Transverse colon (tissue), 4 donors: ENCODE measurements at regions not wholly inside any gene's neighbourhood (a gene's known extent, or its start where the extent isn't known, plus 50 kb on each side); places are given as distances from the start of the nearest gene placed in this dataset.

ENCODE experiments used
- DNase-seq: peaks from one replicate; pipeline ENCODE4 v3.0.0-alpha.2; 2019
- H3K27ac ChIP-seq, 4 donors: fragments of 200-600 bp; sonication (generic); 2 replicates each; pipeline ENCODE4 v1.5.1; 2016 to 2018; ENCODE audit warnings: inconsistent platforms in 4 of 4
- H3K27me3 ChIP-seq: fragments of 200-600 bp; sonication (generic); 2 replicates; pipeline ENCODE4 v1.5.1; 2017; ENCODE audit warnings: inconsistent platforms
- H3K36me3 ChIP-seq, 4 donors: fragments of 200-600 bp; sonication (generic); 2 replicates each; pipeline ENCODE4 v1.5.1; 2017 to 2019; ENCODE audit warnings: inconsistent platforms in 4 of 4
- H3K4me1 ChIP-seq, 4 donors: fragments of 200-600 bp; sonication (generic); 2 replicates each; pipeline ENCODE4 v1.5.1; 2017 to 2020; ENCODE audit warnings: inconsistent platforms in 4 of 4
- H3K4me3 ChIP-seq, 4 donors: fragments of 200-600 bp; sonication (generic); 1 replicate in 1 of 4; 2 replicates in 3 of 4; pipeline versions ENCODE4 v1.5.1 to v1.6.1; 2017 to 2019; ENCODE audit warnings: inconsistent platforms in 4 of 4
- H3K9me3 ChIP-seq, 2 donors: fragments of 200-600 bp; sonication (generic); 2 replicates each; pipeline ENCODE4 v1.5.1; 2017 to 2019; ENCODE audit warnings: inconsistent platforms in 2 of 2
- EP300 ChIP-seq: sonication (generic); formaldehyde crosslinking; IDR thresholded peaks from one replicate; pipeline ENCODE4 v1.6.1; 2017; ENCODE audit warnings: antibody characterized with exemption, low read depth
- POLR2A ChIP-seq: fragments of 450-650 bp; IDR thresholded peaks from one replicate; pipeline ENCODE4 v1.6.1; 2016; ENCODE audit warnings: antibody characterized with exemption, mild to moderate bottlenecking, moderate library complexity
- POLR2AphosphoS5 ChIP-seq, 3 donors: sonication (generic); formaldehyde crosslinking; IDR thresholded peaks; one replicate each; pipeline ENCODE4 v1.6.1; 2016; ENCODE audit warnings: antibody characterized with exemption in 3 of 3
- WGBS, 2 donors: methylation state at CpG; one replicate each; pipeline ENCODE4 v1.1.5; 2018; ENCODE audit warnings: low coverage in 1 of 2; 5-methylcytosine and 5-hydroxymethylcytosine counted together
- in situ Hi-C, 4 donors: fragments of 200-750 bp; cut with MboI; loops; one replicate each; pipeline versions ENCODE4 v1.15.0 to v1.15.1; 2017; ENCODE audit warnings: low sequenced_read_pairs in 3 of 4, low pct_ligation_motif_present in 1 of 4, low pct_unique_long_range_greater_than_20kb in 1 of 4
- intact Hi-C: fragments of 100-400 bp; cut with DNase I; formaldehyde crosslinking; loops from one replicate; pipeline ENCODE4 v1.15.1; 2023; ENCODE audit warnings: low total_unique reads
- TF ChIP-seq, protein P1 (sequence below), 5 experiments: fragments of 200-600 bp in 3 of 5; fragments of 450-650 bp in 2 of 5; sonication (generic) in 3 of 5; IDR thresholded peaks; 1 replicate in 2 of 5; 2 replicates in 3 of 5; pipeline ENCODE4 v1.5.1; 2016 to 2017; ENCODE audit warnings: antibody characterized with exemption in 5 of 5, inconsistent platforms in 3 of 5, mild to moderate bottlenecking in 2 of 5, moderate library complexity in 1 of 5

DNA sequence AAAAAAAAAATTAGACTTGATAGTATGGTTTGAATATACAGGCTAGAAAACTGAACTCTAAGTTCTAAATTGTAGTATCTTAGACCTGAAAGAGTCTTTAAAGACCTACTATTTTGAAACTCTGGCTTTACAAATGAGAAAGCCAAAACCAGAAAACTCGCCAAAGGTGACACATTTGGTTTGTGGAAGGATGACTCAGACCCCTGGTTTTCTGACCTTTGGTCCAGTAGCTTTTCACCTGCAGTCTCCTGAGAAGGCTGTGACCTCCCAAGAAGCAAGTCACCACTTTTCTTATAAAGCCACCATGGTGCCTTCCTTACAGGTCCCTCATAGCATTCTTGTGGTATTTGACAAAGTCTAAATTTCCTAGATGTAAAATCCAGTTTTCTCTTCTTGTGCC lies 102.1 kb upstream of the CEP78 start:
- 60 to 76% methylated on average over 1 of the region's 1 CpG for WGBS, 2 donors
- peaks cover 0 to 9% (median 0%) of the 10 kb centered on the region in 4 donors for H3K4me1 ChIP-seq
- TF ChIP-seq POLR2AphosphoS5 (IDR thresholded peaks at IDR 0.05) (no peak), POLR2A (no peak), EP300 (no peak)
- TF ChIP-seq, protein P1, sequence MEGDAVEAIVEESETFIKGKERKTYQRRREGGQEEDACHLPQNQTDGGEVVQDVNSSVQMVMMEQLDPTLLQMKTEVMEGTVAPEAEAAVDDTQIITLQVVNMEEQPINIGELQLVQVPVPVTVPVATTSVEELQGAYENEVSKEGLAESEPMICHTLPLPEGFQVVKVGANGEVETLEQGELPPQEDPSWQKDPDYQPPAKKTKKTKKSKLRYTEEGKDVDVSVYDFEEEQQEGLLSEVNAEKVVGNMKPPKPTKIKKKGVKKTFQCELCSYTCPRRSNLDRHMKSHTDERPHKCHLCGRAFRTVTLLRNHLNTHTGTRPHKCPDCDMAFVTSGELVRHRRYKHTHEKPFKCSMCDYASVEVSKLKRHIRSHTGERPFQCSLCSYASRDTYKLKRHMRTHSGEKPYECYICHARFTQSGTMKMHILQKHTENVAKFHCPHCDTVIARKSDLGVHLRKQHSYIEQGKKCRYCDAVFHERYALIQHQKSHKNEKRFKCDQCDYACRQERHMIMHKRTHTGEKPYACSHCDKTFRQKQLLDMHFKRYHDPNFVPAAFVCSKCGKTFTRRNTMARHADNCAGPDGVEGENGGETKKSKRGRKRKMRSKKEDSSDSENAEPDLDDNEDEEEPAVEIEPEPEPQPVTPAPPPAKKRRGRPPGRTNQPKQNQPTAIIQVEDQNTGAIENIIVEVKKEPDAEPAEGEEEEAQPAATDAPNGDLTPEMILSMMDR (IDR thresholded peaks at IDR 0.05), result no peak
- no peaks in the 10 kb centered on the region for H3K9me3 ChIP-seq
- in situ Hi-C loops (loop anchor here in 1 of 4 donors (25.0 kb wide), 1 partner anchor 671 kb away; no protein-coding TSS in a partner anchor), intact Hi-C loops (no loop called here)
- no peak overlapping the region for H3K4me3 ChIP-seq
- no peak for DNase-seq
- no peak overlapping the region for H3K27ac ChIP-seq
- H3K36me3 ChIP-seq, result no peaks in the 10 kb centered on the region
- no peaks in the 10 kb centered on the region for H3K27me3 ChIP-seq

DNA sequence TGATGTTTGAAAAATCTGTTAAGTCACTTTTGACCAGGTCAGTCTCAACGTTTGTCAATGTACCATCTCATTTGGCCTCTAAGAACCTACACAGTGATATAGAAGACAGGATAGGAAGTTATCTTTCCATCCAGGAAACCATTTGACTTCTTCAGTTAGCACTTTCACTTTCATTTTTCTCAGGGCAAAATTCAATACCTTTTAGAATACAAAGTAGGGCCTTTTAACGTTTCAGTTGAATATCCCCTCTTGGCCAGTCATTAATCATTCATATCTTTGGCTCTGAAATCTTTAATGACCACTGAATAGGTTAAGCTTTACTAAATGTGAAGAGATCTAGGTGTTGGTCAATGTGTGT lies 101.1 kb upstream of the GNAQ start:
- H3K27ac ChIP-seq, result no peak overlapping the region
- no peak for DNase-seq
- H3K27me3 ChIP-seq, result no peaks in the 10 kb centered on the region
- intact Hi-C loops (no loop called here), in situ Hi-C loops (loop anchor here in 1 of 4 donors (25.0 kb wide), 1 partner anchor 670 kb away; no protein-coding TSS in a partner anchor)
- peaks cover 0 to 9% (median 0%) of the 10 kb centered on the region in 4 donors for H3K4me1 ChIP-seq
- peak overlapping the region in 1 of 4 donors; percentile 11 for H3K4me3 ChIP-seq
- WGBS, 2 donors, result 0 to 8% methylated on average over 1 to 2 of the region's 2 CpGs
- no peaks in the 10 kb centered on the region for H3K9me3 ChIP-seq
- H3K36me3 ChIP-seq, result no peaks in the 10 kb centered on the region
- TF ChIP-seq POLR2AphosphoS5 (IDR thresholded peaks at IDR 0.05) (no peak), EP300 (no peak)

DNA sequence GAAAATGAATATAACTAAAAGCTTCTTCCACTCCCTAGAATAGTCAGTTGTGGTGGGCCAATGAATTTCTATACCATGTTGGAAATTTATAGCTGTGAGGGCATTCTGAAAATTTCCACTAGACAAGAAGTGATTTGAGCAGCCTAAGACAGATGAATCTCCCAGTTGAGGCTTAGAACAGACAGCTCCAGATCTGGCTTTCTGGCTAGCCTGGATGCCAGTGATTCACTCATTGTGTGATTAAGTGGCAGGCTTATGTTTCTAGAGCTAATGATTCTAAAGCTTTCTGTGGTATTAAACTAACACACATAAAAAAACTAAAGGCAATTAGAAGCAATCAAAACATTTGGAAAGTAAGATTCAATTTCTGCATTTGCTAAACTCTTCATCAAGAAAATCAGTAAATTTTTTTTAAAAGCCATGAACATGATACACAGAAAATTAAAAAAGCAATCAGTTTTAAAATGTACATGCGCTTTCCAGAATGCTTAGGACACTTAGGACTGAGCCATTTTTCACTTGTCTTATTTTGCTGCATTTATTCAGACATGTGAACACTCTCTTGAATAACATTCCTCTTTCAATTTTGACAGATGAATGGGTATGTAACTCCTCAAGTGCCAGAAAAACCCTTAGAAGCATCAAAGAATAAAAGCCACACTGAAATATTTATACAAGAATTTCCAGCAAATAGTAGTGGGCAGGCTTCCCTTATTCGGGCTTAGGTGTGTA lies 100.5 kb upstream of the GNAQ start:
- Histone ChIP-seq H3K36me3 (no peaks in the 10 kb centered on the region), H3K27me3 (no peaks in the 10 kb centered on the region), H3K4me1 (peaks cover 0 to 9% (median 0%) of the 10 kb centered on the region in 4 donors), H3K9me3 (no peaks in the 10 kb centered on the region), H3K27ac (no peak overlapping the region), H3K4me3 (peak overlapping the region in 1 of 4 donors; percentile 11)
- WGBS, 2 donors, result 83 to 100% methylated on average over 1 to 2 of the region's 2 CpGs
- no peak for DNase-seq
- TF ChIP-seq POLR2A, result no peak
- no peak for TF ChIP-seq EP300
- TF ChIP-seq POLR2AphosphoS5 (IDR thresholded peaks at IDR 0.05), result no peak
- TF ChIP-seq, protein P1 (IDR thresholded peaks at IDR 0.05), result no peak
- intact Hi-C loops, result no loop called here
- in situ Hi-C loops, result loop anchor here in 1 of 4 donors (25.0 kb wide), 1 partner anchor 670 kb away; no protein-coding TSS in a partner anchor

DNA sequence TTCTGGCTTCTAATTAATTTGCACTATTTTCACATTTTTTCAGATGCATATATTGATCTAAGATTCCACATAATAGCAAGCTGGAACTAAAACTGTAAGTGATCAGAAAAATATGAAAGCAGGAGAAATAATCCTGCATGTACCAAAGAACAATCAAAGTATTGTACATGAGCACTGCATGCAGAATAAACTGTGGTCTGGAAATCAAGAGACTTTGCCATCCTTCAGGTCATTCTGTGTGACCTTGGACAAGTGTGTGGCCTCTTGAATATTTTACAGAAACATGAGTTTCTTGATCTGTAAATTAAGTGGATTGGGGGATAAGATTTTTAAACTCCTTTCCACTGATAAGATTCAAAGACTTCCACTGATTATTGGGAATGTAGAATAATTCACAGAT lies 99.2 kb upstream of the GNAQ start:
- intact Hi-C loops, result no loop called here
- no peaks in the 10 kb centered on the region for H3K36me3 ChIP-seq
- no peak for TF ChIP-seq POLR2A
- TF ChIP-seq EP300, result no peak
- TF ChIP-seq, protein P1 (IDR thresholded peaks at IDR 0.05), result no peak
- TF ChIP-seq POLR2AphosphoS5 (IDR thresholded peaks at IDR 0.05), result no peak
- peaks cover 0 to 9% (median 0%) of the 10 kb centered on the region in 4 donors for H3K4me1 ChIP-seq
- peaks cover 4% of the 10 kb centered on the region for H3K27me3 ChIP-seq
- no peak for DNase-seq
- H3K4me3 ChIP-seq, result no peak overlapping the region
- in situ Hi-C loops, result loop anchor here in 1 of 4 donors (25.0 kb wide), 1 partner anchor 669 kb away; no protein-coding TSS in a partner anchor
- H3K9me3 ChIP-seq, result no peaks in the 10 kb centered on the region
- H3K27ac ChIP-seq, result no peak overlapping the region
